GM12873 (cell line): ENCODE measurements at regions not wholly inside any gene's neighbourhood (a gene's known extent, or its start where the extent isn't known, plus 50 kb on each side); places are given as distances from the start of the nearest gene placed in this dataset.

Experiments
- TF ChIP-seq, protein P1 (sequence below): IDR thresholded peaks from 2 replicates; pipeline ENCODE4 v1.5.1; 2012; ENCODE audit warnings: low read depth, mild to moderate bottlenecking, moderate library complexity, low read length, control low read depth; ENCODE audit not compliant: insufficient read depth; ENCODE audit errors: missing control alignments

DNA sequence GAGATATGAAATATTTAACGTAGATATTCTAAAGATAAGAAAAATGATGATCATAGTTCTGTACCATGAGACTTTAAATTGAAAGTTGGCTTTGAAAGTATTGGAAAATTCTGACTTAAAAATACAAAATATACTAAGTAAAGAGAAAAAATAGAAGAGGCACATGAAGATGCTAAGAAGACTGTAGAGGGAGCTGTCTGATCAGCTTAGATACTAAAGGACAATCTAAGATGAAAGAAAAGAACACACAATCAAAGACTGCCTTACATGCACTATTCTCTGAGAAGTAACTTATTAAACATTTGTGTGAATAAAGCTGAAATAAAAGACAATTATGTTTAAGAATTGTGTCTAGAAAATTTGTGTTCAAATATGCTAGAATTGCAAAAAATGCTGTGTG is 55.1 kb downstream of the RBMXL2 start:
- TF ChIP-seq, protein P1, sequence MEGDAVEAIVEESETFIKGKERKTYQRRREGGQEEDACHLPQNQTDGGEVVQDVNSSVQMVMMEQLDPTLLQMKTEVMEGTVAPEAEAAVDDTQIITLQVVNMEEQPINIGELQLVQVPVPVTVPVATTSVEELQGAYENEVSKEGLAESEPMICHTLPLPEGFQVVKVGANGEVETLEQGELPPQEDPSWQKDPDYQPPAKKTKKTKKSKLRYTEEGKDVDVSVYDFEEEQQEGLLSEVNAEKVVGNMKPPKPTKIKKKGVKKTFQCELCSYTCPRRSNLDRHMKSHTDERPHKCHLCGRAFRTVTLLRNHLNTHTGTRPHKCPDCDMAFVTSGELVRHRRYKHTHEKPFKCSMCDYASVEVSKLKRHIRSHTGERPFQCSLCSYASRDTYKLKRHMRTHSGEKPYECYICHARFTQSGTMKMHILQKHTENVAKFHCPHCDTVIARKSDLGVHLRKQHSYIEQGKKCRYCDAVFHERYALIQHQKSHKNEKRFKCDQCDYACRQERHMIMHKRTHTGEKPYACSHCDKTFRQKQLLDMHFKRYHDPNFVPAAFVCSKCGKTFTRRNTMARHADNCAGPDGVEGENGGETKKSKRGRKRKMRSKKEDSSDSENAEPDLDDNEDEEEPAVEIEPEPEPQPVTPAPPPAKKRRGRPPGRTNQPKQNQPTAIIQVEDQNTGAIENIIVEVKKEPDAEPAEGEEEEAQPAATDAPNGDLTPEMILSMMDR, result peak; percentile 22

DNA sequence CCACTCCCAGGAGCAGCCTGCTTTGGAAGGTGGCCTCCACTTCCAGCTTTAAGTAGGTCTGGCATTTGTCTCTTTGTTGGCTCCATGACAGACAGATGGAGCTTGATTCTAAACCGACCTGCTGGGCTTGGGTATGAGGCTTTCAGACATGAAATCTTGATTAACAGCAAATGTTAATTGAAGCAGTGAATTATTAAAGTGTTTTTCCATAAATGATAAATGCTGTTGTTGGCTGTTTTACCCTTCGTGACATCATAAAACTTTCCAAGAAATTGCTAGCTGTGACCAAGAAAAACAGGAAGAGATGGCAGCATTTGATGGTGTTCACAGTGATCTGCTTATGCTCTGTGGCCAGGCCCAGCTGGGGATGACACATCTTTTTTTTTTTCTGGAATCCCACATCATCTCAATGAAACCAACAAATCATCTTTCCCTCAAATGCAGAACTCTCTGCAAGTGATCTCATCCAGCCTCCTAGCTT is 66.1 kb downstream of the RBMXL2 start:
- TF ChIP-seq, protein P1, result no peak

DNA sequence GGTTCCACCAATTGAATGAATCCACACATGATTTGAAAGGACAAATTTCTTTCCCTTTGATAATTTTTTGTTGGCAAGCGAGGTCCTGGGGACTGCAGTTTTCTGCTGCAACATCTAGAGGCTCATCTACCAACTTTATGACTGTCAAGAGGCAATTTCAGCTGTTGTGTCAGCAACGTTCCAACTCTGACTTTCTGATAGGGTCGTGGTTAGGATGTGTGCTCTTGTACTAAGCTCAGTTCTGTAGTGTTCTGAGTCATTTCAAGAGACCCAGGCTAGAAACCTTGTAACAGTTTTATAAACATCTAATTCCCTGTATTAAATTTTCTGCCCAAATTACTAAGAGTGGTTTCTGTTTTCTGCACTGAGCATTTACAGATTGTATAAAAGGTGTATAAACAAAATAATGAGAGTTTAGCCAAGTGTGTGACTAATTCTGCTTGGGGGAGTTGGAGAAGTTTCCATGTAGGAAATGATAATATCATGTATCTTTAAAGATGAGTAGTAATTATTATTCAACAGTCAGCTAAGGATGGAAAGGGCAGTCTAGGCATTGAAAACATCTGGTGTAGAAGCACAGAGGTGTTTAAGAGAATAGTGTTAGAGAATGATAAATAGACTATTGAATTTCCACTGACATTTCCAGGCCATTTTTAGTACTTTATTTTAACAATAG is 72.2 kb downstream of the RBMXL2 start:
- TF ChIP-seq, protein P1, result no peak

DNA sequence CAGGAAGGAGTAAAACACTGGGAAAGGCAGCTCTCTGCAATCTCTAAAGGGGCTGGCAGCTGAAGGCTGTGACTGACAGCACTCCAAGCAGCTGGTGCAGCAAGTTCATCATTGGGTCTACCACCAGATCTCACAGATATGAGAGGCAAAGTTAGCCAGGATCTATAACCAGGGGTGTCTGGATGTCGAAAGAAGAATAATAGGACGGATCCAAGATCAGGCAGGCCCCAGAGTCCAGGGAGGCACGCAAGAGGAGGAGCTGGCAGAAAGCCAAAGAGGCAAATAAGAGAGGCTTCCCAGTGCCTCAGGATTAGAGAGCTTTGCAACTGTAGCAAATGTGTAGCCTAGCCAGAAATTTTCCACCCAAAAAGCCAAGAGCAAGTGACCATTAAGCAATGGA is 77.1 kb downstream of the RBMXL2 start:
- TF ChIP-seq, protein P1, result no peak

DNA sequence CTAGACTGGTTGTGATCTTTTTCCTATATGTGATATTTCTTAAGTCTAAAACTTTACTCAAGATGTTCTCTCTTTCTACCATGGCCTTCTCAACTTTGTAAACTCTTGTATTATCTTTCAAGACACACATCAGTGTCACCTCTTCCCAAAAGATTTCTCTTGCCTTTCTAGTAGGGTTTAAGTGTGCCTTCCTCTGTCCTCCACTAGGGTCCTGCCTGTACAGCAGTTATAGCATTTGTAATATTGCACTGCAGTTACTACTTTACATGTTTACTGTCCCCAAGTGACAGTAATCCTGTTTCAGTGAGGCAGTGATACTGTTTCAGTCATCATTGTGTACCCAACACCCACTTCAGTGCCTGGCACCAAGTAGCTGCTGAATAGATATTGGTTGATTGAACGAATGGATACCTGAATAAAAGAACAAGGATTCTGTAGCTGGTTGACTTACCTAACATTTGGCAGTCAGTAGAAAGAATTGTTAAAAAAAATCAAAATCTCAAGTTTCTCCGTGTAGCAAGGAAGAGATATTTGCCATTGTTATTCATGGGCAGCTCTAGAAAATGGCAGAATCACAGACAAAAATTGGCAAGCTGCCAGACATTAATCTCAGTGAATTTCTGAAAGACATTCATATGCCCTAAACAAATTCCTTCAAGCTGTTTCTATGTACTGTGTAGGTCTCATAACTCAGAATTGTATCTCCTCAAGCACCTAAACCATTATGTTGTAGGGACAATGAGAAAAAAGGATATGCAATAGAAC is 79.4 kb downstream of the RBMXL2 start:
- TF ChIP-seq, protein P1, result peak; percentile 1

DNA sequence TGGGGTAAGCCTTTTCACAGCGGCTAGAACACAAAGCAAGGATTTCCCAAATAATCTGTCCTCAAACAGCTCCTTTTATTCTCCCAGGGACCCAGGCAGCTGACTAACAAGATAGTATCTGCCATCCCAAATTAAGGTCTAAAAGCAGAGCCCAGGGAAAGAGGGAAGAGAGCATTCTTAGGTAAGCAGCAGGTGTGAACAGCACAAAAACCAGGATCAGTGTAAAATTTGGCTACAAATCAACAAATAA is 79.9 kb downstream of the RBMXL2 start:
- TF ChIP-seq, protein P1, result no peak

DNA sequence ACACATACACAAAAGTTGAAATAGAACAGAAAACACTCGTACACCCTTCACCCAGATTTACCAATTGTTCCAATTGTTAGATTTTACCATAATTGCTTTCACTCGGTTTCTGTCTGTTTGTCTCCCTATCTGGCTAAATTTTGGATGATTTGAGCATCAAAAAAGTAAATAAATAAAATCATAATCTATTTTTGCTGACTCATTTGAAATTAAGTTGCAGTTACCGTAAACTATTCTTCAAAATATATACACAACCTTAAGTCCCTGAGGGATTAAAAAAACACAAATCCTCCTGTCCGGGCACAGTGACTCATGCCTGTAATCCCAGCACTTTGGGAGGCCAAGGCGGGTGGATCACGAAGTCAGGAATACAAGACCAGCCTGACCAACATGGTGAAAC is 81.3 kb upstream of the SYT9 start:
- TF ChIP-seq, protein P1, result no peak
